ENCODE measurements at regions not wholly inside any gene's neighbourhood (a gene's known extent, or its start where the extent isn't known, plus 50 kb on each side); places are given as distances from the start of the nearest gene placed in this dataset.

DNA sequence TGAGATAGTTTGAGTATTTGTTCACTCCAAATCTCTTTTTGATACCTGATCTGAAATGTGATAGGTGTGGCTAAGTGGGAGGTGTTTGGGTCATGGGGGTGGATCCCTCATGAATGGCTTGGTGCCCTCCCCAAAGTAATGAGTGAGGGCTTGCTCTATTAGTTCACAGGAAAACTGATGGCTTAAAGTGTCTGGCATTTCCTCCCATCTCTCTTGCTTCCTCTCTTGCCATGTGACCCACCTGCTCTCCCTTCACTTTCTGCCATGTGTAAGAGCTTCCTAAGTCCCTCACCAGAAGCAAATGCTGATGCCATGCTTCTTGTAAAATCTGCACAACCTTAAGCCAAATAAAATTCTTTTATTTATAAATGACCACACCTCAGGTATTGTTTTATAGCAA is 61.1 kb downstream of the MAD2L1 start:
- no peak for TF ChIP-seq EZH2phosphoT487 (IDR thresholded peaks at IDR 0.05; ENCODE audit: borderline replicate concordance)
- TF ChIP-seq, protein P1, sequence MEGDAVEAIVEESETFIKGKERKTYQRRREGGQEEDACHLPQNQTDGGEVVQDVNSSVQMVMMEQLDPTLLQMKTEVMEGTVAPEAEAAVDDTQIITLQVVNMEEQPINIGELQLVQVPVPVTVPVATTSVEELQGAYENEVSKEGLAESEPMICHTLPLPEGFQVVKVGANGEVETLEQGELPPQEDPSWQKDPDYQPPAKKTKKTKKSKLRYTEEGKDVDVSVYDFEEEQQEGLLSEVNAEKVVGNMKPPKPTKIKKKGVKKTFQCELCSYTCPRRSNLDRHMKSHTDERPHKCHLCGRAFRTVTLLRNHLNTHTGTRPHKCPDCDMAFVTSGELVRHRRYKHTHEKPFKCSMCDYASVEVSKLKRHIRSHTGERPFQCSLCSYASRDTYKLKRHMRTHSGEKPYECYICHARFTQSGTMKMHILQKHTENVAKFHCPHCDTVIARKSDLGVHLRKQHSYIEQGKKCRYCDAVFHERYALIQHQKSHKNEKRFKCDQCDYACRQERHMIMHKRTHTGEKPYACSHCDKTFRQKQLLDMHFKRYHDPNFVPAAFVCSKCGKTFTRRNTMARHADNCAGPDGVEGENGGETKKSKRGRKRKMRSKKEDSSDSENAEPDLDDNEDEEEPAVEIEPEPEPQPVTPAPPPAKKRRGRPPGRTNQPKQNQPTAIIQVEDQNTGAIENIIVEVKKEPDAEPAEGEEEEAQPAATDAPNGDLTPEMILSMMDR (conservative IDR thresholded peaks at IDR 0.05; ENCODE audit: low read length): no peak

DNA sequence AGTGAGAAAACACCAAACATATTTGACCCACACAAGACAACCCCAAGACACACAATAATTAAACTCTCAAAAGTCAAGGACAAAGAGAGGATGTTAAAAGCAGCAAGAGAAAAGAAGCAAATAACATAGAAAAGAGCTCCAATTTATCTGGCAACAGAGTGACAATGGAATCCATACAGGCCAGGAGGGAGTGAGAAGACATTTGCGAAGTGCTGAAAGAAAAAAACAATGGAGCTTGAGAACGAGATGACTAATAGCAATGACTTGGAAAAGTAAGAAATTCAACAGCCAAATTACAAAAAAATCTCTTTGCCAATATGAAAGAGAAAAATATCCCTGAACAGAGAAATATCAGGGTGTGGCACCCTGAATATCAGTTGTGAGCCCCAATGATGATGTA is 61.6 kb downstream of the MAD2L1 start:
- no peaks in the 10 kb centered on the region for H3F3A ChIP-seq (ENCODE audit: low read depth)

More for the DNA sequence above, 61.1 kb downstream of the MAD2L1 start:
- no peak overlapping the region for H3K9ac ChIP-seq (ENCODE audit: low read depth, low read length, poor library complexity, severe bottlenecking)
- H3K36me3 ChIP-seq (ENCODE audit: insufficient read depth, low read length): no peaks in the 10 kb centered on the region
- no peaks in the 10 kb centered on the region for H3K9me2 ChIP-seq (replicated peaks; ENCODE audit: low read depth, low read length)
- no peaks in the 10 kb centered on the region for H3K79me2 ChIP-seq (ENCODE audit: insufficient read depth, low read length)
- no peak overlapping the region for H3K4me3 ChIP-seq (ENCODE audit: low read length, poor library complexity, severe bottlenecking)
- no peaks in the 10 kb centered on the region for H3K4me1 ChIP-seq (ENCODE audit: insufficient read depth, low read length, poor library complexity, severe bottlenecking)
- no peak overlapping the region for H3K4me2 ChIP-seq (ENCODE audit: low read depth, low read length, poor library complexity, severe bottlenecking)
- no peaks in the 10 kb centered on the region for H3K9me3 ChIP-seq (ENCODE audit: insufficient read depth, low read depth, low read length)
- H3F3A ChIP-seq (ENCODE audit: low read depth): no peaks in the 10 kb centered on the region
- H2AFZ ChIP-seq (ENCODE audit: low read length): no peak overlapping the region
- no peaks in the 10 kb centered on the region for H3K27me3 ChIP-seq (ENCODE audit: insufficient read depth, low read length, poor library complexity, severe bottlenecking)
- H4K20me1 ChIP-seq (ENCODE audit: insufficient read depth, low read length, poor library complexity, severe bottlenecking): no peaks in the 10 kb centered on the region

DNA sequence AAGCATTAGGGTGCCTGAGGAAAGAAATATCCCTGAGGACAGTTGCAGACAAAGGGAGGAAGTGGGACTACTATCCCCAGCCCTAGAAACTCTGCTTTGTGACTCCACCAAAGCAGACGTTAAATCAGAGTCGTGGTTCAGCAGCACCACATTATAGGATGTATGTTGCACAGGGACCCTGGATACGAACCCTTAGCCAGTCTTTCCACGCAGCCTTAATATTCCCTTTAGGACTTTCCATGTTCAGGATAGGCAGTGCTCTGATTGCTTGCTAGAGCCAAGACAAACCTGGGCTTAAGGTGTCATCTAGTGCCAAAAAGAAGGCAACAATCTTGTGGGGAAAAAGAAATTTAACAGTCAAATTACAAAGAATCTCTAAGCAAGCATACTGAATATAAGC is 62.6 kb downstream of the MAD2L1 start:
- no peaks in the 10 kb centered on the region for H3K9me3 ChIP-seq (ENCODE audit: insufficient read depth, low read depth, low read length)
- no peaks in the 10 kb centered on the region for H3K27me3 ChIP-seq (ENCODE audit: insufficient read depth, low read length, poor library complexity, severe bottlenecking)
- no peaks in the 10 kb centered on the region for H3K9me2 ChIP-seq (replicated peaks; ENCODE audit: low read depth, low read length)
- TF ChIP-seq, protein P1 (conservative IDR thresholded peaks at IDR 0.05; ENCODE audit: low read length): no peak
- no peak for TF ChIP-seq EZH2phosphoT487 (IDR thresholded peaks at IDR 0.05; ENCODE audit: borderline replicate concordance)
- H3K4me2 ChIP-seq (ENCODE audit: low read depth, low read length, poor library complexity, severe bottlenecking): no peak overlapping the region
- H4K20me1 ChIP-seq (ENCODE audit: insufficient read depth, low read length, poor library complexity, severe bottlenecking): no peaks in the 10 kb centered on the region
- no peaks in the 10 kb centered on the region for H3K36me3 ChIP-seq (ENCODE audit: insufficient read depth, low read length)
- H3K9ac ChIP-seq (ENCODE audit: low read depth, low read length, poor library complexity, severe bottlenecking): no peak overlapping the region
- no peak overlapping the region for H2AFZ ChIP-seq (ENCODE audit: low read length)
- no peaks in the 10 kb centered on the region for H3F3A ChIP-seq (ENCODE audit: low read depth)
- H3K79me2 ChIP-seq (ENCODE audit: insufficient read depth, low read length): no peaks in the 10 kb centered on the region
- no peak overlapping the region for H3K4me3 ChIP-seq (ENCODE audit: low read length, poor library complexity, severe bottlenecking)
- no peaks in the 10 kb centered on the region for H3K4me1 ChIP-seq (ENCODE audit: insufficient read depth, low read length, poor library complexity, severe bottlenecking)

More for the DNA sequence above, 61.6 kb downstream of the MAD2L1 start:
- Histone ChIP-seq H2AFZ (ENCODE audit: low read length) (no peak overlapping the region), H3K4me3 (ENCODE audit: low read length, poor library complexity, severe bottlenecking) (no peak overlapping the region), H3K4me1 (ENCODE audit: insufficient read depth, low read length, poor library complexity, severe bottlenecking) (no peaks in the 10 kb centered on the region), H3K36me3 (ENCODE audit: insufficient read depth, low read length) (no peaks in the 10 kb centered on the region), H3K9ac (ENCODE audit: low read depth, low read length, poor library complexity, severe bottlenecking) (no peak overlapping the region), H3K9me2 (replicated peaks; ENCODE audit: low read depth, low read length) (no peaks in the 10 kb centered on the region), H4K20me1 (ENCODE audit: insufficient read depth, low read length, poor library complexity, severe bottlenecking) (no peaks in the 10 kb centered on the region), H3K4me2 (ENCODE audit: low read depth, low read length, poor library complexity, severe bottlenecking) (no peak overlapping the region), H3K79me2 (ENCODE audit: insufficient read depth, low read length) (no peaks in the 10 kb centered on the region), H3K27me3 (ENCODE audit: insufficient read depth, low read length, poor library complexity, severe bottlenecking) (no peaks in the 10 kb centered on the region), H3K9me3 (ENCODE audit: insufficient read depth, low read depth, low read length) (no peaks in the 10 kb centered on the region)
- TF ChIP-seq EZH2phosphoT487 (IDR thresholded peaks at IDR 0.05; ENCODE audit: borderline replicate concordance): no peak
- TF ChIP-seq, protein P1 (conservative IDR thresholded peaks at IDR 0.05; ENCODE audit: low read length): no peak
